NOMO-1 (cell line): ENCODE measurements at regions not wholly inside any gene's neighbourhood (a gene's known extent, or its start where the extent isn't known, plus 50 kb on each side); places are given as distances from the start of the nearest gene placed in this dataset.

Experiments
- DNase-seq, 2 experiments: peaks; one replicate each; lab custom pipeline; 2025; ENCODE audit not compliant: unreplicated experiment in 2 of 2; lab: John Stamatoyannopoulos, UW

DNA sequence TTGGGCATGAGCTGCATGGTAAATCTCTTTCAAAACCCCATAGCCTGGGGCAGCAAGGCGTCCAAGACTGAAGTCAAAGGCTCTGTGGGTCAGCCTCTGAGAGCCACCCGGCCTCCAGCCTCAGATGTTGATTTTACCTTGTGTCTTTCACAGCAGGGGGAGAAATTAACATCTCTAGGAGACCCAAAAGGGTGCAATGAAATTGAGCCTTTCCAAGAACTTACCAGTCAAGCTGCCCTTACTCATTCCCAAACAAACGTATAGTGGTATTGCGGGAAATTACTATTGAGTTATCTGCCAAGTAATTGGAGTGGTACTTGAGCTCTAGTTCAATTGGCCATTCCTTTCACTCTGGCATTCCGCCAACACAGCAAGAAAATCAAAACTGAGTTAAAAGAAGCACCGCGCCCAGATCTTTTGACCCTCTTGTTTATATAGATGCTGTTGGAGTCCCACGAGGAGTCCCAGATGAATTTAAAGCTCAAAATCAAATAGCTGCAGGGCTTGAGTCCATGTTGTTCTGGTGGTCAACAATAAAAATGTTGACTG lies 380.7 kb upstream of the SYT1 start:
- no peak for DNase-seq

DNA sequence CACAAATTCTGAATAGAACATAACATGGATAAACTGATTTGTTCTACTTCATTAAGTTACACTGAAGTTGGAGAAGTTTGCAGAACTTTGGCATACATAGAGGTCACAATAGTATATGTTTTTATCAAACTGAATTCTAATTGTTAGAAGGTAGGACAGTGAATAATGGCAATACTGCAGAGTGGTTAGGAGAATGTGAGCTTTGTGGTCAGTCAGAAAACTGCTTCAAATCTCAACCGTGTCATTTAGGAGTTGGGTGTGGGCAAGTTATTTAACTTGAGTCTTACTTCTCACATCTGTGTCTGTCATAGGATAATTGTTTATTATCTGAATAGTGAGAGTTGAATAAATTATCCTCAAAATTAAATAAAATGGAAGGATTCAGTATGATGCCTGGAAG lies 374.6 kb upstream of the SYT1 start:
- no peak for DNase-seq

DNA sequence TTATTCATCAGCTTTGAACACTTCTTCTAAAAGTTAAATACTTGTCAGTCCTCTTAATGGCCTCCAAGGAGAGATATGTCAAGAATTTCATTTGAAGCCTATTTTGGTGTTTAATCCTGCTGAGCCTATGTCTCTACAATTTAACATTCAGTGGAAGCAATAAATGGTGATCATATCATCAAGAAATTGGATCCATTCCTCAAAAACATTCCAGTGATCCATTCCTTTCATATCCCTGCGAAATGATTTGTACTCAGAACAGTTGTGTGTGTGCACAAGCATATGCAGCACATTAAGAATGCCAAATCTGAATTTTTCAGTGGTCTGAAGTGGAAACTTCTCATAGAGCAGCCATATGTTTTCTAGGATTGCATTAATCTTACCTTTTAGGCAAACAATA lies 373.7 kb upstream of the SYT1 start:
- no peak for DNase-seq

DNA sequence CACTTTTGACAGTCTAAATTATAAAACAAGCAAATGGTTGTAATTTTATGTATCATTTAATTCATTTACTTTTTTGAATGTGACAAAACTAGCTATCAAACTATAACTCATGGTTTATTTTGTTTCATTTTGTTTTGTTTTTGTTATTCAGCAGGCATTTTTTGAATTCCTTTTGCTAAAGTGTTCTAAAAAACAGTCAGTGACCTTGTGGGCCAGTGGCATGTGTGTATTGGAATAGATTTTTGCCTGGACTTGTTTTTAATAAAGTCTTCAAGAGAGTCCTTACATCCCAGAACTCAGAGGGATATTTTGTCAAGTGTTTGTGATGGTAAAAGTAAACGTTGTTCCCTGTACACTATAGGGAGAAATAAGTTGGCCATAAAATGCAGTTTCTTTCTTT lies 369.7 kb upstream of the SYT1 start:
- DNase-seq, result no peak

DNA sequence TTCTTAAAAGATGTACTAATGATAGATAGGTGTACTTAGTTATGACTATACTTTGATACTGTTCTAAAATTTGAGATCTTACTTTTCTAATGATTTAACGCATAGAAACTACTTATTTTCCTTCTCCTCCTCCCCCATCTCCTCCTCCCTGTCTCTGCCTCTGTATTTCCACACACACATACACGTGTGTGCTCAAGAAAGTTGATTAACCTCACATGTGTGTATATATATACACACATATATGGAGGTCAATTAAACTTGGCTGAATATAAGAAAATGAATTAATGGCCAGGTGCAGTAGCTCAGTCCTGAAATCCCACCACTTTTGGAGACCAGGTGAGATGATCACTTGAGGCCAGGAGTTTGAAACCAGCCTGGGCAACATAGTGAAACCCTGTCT lies 362.7 kb upstream of the SYT1 start:
- no peak for DNase-seq

DNA sequence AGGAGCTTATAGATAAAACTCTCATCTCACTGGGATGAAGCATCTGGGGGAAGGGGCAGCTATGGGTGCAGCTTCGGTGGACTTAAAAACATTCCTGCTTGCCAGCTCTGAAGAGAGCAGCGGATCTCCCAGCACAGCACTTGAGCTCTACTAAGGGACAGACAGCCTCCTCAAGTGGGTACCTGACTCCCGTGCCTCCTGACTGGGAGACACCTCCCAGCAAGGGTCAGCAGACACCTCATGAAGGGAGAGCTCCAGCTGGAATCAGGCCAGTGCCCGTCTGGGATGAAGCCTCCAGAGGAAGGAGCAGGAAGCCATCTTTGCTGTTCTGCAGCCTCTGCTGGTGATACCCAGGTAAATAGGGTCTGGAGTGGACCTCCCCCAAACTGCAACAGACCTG lies 345.2 kb upstream of the SYT1 start:
- no peak for DNase-seq

DNA sequence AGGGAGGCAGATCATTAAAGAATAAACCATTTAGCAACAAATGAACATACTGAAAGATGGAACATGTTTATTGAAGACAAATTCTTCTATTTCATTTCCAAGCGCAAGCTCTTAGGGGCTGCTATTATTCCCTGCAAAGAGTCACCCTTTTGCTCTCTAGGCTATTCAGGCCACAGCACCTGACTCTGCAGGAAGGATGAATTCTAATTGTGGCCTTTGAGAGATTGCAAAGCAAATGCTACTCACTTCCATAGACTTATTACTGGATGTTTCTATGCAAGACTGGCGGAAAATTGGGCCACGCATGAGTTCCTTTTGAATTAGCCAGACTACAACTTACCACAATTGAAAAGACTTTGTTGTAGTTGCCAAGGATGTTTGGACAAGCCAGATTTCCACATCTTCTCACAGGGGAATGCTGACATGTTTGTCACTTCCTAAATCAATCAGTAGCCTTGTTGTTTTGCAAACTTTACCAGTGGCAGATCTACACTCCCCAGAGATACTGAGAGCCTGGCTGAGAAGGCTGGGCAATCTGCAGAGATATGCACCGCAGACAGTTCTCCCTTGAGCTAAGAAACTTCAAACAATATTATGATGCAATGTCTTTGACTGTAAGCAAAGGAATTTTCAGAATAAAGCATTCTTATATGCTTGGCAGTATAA lies 334.3 kb upstream of the SYT1 start:
- no peak for DNase-seq

DNA sequence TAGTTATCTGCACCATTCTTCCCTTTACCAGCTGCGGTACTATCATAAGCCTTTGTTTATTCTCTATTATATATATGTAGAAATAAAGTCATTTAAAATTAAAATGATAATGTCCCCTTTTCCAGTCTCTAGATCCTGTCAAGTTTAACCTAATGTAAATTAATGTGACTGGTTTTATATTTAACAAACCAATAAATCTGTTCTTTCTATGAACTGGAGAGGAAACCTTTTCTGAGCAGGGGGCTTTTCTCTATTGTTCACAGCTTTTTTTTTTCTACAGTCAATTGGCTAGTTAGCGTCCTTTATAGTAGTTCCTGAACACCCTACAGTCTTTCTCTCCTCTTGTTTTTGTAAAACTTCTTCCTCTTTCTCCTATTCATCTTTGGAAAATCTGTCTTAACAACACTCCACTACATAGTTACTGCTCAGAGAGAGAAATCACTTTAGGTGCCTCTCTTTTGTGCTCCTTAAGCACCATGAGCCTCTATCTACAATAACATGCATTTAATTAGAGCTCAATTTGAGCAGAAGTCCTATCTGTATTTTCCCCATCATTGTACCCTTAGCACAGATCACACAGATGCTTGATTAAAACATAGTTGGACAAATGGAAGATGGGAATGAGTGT lies 332.6 kb upstream of the SYT1 start:
- no peak for DNase-seq

DNA sequence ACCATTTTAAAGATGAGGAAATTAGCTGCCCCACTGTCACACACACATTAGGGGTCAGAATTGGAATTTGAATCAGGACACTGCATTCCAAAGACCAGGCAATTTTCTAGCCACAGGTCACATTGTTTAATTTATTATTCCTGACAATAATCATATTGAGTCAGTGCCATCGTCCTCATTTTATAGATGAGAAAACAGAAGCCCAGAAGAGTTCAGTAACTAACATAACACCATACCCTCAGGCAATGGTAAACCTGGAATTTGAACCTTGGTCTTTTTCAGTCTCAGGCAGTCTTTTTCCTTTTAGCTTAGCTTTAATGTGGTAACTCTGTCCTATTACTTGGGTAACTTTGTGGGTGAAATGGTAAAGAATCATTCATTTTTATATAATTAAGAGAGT lies 330.3 kb upstream of the SYT1 start:
- DNase-seq, result no peak

DNA sequence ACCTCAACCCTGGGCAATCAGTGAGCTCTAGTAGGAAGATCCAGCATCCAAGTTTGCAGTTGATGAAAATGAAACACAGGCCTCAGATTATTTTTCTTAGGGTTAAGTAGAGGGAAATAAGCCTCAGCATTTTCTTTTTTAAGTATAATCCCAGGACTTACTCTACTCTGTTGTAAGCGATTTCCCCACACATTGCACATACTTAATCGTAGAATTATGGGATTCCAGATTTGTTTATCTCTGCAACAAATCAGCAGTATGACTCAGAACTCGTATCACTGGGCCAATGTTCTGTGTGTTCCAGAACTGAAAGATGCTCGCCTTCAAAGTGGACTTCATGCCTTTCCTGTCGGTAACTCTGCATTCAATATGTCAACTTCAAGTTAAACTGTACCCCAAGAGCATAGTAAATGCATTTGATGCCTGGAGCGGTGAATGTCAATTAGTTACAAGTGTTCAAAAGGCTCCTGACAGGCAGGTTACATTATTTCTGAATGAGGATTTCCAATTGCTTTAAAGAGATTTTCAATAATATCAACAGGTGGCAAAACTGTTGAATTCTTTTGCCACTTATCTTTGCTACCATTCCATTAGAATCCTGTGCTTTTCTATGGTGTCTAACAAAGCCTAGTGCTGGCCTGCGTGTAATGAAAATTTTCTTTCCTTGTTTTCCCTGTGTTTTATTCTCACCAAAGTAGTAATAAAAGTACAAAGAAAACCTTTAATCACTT lies 323.8 kb upstream of the SYT1 start:
- DNase-seq, result no peak

DNA sequence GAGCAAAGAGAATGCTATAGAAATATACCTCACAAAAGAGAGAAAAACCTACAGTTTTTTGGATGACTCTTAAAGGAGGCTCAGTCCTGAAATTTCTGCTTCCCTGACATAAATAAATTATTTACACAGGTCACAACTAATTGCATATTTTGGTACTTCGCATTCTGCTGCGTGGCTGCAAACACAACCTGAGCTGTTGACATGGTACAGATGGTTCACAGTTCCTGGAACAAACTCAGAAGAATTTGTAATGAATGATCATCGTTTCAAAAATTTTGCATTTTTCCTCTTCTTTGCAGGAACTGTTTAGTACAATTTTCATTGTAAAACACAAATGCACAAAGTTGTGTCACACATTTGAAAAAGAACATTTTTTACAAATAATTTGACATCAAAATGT lies 313.7 kb upstream of the SYT1 start:
- DNase-seq, result no peak

DNA sequence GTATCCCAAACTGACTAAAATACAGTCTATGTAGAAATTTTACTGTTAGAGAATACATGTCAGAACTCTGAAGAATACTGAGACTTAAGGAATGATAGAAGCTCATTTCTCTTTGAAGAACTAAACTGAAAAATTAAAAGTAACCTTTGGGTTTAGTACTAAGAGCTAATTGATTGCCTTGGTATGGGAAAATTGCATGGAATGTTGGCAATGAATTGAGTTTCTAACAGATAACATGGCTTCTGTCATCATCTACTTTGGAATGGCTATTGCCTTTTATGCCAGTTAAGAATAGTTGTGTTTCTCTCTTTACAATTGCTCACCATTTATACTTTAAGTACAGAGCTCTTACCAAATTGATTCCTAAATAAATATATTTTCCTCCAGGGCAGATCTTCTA lies 308.8 kb upstream of the SYT1 start:
- no peak for DNase-seq

DNA sequence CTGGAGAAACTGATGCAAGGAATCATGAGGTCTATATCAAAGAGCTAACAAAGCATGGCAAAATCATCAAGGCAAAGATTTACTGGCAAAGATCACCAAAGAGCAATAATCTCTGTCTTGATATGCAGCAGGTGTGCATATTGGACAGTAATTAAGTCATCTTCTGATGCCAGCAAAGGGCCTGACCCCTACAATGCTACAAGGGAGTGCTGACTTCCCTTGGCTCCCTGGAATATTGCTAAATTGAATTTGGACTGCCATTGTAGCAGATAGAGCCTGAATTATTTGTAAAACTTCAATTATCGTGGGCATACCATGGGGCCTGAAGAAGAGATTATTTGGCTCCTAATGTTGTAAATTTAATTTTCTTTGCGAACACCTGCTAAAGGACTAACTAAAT lies 307.9 kb upstream of the SYT1 start:
- DNase-seq, result no peak

DNA sequence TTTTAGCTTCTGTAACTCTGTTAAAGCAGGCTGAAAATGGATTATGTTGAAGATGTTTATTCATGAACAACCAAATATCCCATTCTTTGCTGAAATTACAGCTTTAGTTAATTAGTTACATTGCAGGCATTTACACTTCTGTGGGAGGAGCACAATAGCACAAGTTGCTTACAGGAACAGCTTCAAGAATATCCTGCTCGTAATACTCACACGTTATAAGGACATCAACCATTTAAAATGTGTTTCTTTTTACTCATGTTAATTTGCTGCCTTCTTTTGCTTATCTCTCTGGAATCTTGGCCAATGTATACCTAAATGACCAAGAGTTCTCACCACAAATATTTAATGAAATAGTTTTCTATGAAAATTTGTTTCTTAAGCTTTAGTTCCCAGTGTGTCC lies 305.2 kb upstream of the SYT1 start:
- DNase-seq, result no peak

DNA sequence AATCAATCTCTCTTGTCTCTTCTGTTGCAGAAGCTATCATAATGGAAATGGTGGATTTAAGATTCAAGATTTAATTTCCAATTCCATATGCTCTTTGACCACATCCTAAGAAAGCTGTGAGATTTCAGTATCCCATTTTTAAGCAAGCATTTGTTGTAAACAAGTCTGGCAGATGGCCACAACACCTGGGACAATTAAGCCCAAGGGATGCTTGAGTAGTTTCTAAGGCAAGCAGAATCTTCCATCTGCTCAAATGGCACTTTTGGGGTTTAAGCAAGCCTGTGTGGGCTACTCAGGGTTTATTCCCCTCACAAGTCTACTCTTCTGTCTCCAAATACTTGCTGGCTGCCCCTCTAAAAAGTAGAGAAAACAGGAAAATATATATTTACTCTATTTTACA lies 304.7 kb upstream of the SYT1 start:
- no peak for DNase-seq

DNA sequence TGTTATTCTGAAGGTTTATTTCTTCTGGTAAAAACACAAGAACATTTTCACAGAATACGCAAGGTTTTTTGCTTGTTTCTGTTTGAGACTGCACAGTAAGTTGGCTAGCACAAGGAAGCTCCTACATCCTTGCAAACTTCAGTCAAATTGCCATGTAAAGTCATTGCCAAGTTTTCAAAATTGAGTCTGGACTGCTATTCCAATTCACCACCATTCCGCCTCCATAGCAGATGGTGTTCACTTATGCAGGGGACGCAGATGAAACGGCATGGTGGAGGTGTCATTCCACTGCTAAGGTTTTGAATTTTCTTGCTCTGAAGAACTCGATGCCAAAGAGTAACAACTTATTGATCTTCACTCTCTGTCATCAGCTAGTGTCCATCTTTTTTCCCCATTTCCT lies 303.9 kb upstream of the SYT1 start:
- DNase-seq, result no peak

DNA sequence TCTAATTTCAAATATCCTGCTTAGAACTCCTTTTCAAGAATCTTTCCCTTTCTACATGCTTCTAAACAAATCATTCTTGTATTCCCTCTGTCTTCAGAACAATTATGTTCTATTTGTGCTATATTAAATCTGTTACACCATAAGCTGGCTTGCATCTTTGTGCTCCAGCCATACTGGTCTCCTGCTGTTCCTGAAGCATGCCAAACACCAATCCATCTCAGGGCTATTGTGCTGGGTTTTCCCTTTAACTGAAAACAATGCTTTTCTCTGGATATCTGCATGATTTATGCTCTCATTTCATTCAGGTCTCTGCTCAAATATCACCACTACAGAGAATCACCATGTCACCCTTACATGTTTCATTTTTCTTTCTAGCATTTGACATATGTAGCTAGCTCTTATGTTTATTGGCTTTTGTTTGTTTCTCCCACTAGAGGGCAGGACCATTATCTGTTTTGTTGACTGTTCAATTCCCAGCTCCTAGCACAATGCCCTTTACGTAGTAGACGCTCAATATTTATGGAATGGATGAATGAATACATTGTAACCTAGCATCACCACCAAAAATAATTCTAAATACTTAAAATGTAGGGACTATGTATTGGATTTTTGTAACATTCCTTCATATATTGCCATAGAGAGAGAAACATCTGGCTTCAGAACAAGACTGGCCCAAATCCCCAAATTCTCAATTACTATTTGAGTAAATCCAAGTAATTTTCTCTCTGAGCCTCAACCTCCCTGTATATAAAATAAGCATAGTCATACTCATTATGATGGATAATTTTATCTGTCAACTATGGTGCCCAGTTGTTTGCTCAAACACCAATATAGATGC lies 302.0 kb upstream of the SYT1 start:
- no peak for DNase-seq

DNA sequence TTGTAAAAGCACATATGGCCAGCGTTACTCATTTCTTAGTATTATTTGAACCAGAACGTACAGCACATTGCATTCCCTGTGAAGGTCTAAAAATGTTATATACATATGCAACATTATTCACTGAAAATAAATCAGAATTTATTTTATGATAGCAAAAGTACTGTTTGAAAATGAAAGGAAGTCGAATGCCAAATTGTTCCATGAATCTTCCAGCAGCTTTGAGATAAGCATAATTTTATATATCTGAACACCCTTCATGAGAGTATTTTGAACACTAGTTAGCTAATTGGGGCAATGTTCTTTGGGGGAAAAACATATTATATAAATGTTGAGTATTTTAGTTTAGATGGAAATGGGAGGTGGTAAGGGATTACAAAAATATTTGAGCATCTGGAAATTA lies 300.7 kb upstream of the SYT1 start:
- DNase-seq, result no peak

DNA sequence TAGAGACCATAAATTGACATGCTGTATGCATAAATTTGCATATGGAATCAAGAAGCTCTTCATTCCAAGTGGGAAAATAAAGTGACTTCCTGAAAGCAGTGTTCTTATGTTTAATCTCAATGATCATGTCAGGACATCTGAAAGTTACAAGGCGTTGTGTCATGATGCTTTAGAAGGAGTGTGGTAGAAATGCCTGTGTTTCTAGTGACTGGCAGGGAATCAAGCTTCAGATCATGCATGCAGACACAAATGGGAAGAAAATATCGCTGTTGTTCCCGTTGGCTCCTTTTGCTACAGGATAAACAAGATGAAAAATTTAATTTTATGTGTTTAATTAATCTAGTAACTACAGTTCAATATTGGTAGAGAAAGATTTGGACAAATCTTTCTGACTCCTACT lies 298.1 kb upstream of the SYT1 start:
- no peak for DNase-seq

DNA sequence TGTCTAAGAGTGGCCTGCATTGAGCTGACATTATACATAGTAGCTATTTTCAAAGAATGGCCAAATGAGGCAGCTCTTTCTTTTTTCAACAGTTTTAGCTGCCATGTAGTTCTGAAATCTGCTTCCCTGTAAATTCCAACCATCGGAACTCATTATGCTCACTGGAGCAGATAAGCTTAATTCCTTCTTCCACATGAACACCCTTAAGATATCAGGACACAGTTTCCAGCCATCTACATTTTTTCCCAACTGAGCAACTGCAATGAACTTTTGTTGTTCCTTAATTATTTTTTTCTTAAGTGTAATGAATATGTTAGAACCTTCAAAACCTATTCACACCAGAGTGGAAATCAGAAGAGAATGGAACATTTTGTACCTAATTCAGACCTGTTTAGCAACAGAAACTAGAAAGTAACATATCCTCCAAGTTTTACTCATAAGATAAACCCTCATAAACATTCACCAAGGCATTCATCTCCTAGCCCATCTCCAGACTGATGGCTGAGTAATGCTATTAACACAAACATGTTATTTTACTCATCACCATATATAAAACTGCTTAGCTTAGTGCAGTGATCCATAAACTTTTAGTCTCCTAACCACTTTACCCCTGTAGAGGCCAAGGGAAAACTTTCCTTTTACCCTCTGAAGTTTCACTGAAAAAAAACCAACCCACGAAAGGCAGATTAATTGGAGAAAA lies 296.1 kb upstream of the SYT1 start:
- DNase-seq, result no peak

DNA sequence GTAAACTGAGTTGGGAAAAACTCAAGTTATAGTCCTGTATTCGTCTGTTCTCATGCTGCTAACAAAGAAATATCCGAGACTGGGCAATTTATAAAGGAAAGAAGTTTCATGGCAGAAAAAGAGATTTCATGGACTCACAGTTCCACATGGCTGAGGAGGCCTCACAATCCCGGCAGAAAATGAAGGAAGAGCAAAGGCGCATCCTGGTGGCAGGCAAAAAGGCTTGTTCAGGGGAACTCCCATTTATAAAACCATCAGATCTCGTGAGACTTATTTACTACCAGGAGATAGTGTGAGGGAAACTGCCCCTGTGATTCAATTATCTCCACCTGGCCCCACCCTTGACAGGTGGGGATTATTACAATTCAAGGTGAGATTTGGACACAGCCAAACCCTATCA lies 292.6 kb upstream of the SYT1 start:
- DNase-seq, result no peak
